ENCODE measurements at regions not wholly inside any gene's neighbourhood (a gene's known extent, or its start where the extent isn't known, plus 50 kb on each side); places are given as distances from the start of the nearest gene placed in this dataset.

DNA sequence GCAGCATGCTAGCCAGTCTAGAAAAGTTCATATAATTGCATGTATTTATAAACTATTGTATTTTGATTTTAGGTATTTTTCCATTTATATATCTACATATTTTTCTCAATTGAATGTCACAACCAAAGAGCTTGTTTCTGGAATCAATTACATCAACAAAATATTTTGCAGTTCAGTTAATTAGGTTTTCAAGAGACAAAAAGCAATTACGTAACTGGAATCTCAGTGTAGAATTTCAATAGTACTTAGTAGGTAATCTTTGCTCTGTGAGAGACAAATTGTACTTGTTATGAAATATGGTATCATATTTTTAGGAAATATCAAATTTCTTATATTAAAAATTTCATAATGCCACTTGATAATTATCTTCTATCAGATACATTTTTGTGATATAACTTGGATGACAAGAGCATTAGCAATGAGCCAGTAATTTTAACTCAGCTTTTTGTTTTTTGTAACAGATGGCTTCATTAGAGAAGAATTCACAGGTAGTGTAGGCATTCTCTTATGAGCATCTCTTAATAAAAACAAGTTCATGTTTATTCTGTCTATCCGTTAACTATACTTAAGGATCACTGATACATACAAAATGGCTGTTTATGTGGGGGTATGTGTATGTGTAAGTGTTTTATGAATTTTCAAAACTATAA, 774.7 kb downstream of the C12orf50 start:
- no peak overlapping the region for H3K4me3 Mint-ChIP-seq
- no peaks in the 10 kb centered on the region for H3K27me3 Mint-ChIP-seq
- H3K9me3 ChIP-seq (ENCODE audit: control insufficient read depth in 2 of 2, low read length in 2 of 2) = peaks cover 0 to 5% of the 10 kb centered on the region in 2 experiments
- no peak overlapping the region for H3K27ac Mint-ChIP-seq
- H3K36me3 Mint-ChIP-seq = no peaks in the 10 kb centered on the region
- no peaks in the 10 kb centered on the region for H3K4me1 Mint-ChIP-seq
- no peak overlapping the region for H3K27ac ChIP-seq (ENCODE audit: insufficient read depth, low read length, poor library complexity, severe bottlenecking)
- no peaks in the 10 kb centered on the region for H3K27me3 ChIP-seq (ENCODE audit: control insufficient read depth, insufficient read depth, low read length)
- no peaks in the 10 kb centered on the region for H3K36me3 ChIP-seq (ENCODE audit: control insufficient read depth, insufficient read depth, low read length)
- DNase-seq (no peak), ATAC-seq (ENCODE audit: low read depth in 2 of 2) (no peak)
- H3K4me3 ChIP-seq (ENCODE audit: low read depth, low read length) = no peak overlapping the region
- peaks cover 0 to 27% (median 3%) of the 10 kb centered on the region in 7 donors for H3K9me3 Mint-ChIP-seq
- no peaks in the 10 kb centered on the region for H3K4me1 ChIP-seq (ENCODE audit: control insufficient read depth, insufficient read depth, low read length, poor library complexity, severe bottlenecking)

GRCh38 chr12:87253157-87253556, 776.0 kb downstream of the C12orf50 start:
- H3K4me3 Mint-ChIP-seq = no peak overlapping the region
- H3K4me3 ChIP-seq (ENCODE audit: low read depth, low read length) = no peak overlapping the region
- H3K27me3 Mint-ChIP-seq = no peaks in the 10 kb centered on the region
- H3K4me1 ChIP-seq (ENCODE audit: control insufficient read depth, insufficient read depth, low read length, poor library complexity, severe bottlenecking) = no peaks in the 10 kb centered on the region
- ATAC-seq (ENCODE audit: low read depth in 2 of 2) = no peak
- H3K27ac ChIP-seq (ENCODE audit: insufficient read depth, low read length, poor library complexity, severe bottlenecking) = no peak overlapping the region
- H3K9me3 Mint-ChIP-seq = peaks cover 0 to 26% (median 3%) of the 10 kb centered on the region in 7 donors
- no peaks in the 10 kb centered on the region for H3K27me3 ChIP-seq (ENCODE audit: control insufficient read depth, insufficient read depth, low read length)
- H3K9me3 ChIP-seq (ENCODE audit: control insufficient read depth in 2 of 2, low read length in 2 of 2) = peaks cover 0 to 5% of the 10 kb centered on the region in 2 experiments
- H3K27ac Mint-ChIP-seq = no peak overlapping the region
- DNase-seq = no peak
- H3K36me3 ChIP-seq (ENCODE audit: control insufficient read depth, insufficient read depth, low read length) = no peaks in the 10 kb centered on the region
- no peaks in the 10 kb centered on the region for H3K36me3 Mint-ChIP-seq
- no peaks in the 10 kb centered on the region for H3K4me1 Mint-ChIP-seq

DNA sequence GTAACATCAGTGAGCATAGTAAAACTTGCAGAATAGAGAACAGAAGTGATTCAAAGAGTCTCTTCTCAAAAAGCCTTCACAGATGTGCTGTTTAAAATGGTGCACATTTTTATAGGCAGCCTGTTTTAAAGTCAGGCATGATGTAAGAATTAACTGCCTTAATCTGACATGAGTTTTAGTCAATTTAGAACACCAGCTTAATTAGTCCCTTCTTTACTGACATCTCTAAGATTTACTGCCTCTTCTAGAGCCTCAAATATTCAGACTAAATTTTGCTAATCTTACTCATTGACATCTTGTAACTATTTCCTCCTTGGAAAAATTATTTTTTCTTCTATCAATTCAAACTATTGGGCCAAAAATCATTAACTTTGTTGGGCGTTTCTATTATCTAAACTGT, 782.5 kb downstream of the C12orf50 start:
- H3K27me3 Mint-ChIP-seq = no peaks in the 10 kb centered on the region

GRCh38 chr12:87238466-87238865, 790.7 kb downstream of the C12orf50 start:
- Mint-ChIP-seq H3K27ac (no peak overlapping the region), H3K9me3 (peaks cover 0 to 28% (median 8%) of the 10 kb centered on the region in 7 donors), H3K27me3 (no peaks in the 10 kb centered on the region), H3K36me3 (no peaks in the 10 kb centered on the region), H3K4me1 (no peaks in the 10 kb centered on the region), H3K4me3 (no peak overlapping the region)
- no peaks in the 10 kb centered on the region for H3K36me3 ChIP-seq (ENCODE audit: control insufficient read depth, insufficient read depth, low read length)
- no peak overlapping the region for H3K4me3 ChIP-seq (ENCODE audit: low read depth, low read length)
- H3K27me3 ChIP-seq (ENCODE audit: control insufficient read depth, insufficient read depth, low read length) = no peaks in the 10 kb centered on the region
- no peaks in the 10 kb centered on the region for H3K4me1 ChIP-seq (ENCODE audit: control insufficient read depth, insufficient read depth, low read length, poor library complexity, severe bottlenecking)
- peaks cover 0 to 6% of the 10 kb centered on the region in 2 experiments for H3K9me3 ChIP-seq (ENCODE audit: control insufficient read depth in 2 of 2, low read length in 2 of 2)
- DNase-seq (no peak), ATAC-seq (ENCODE audit: low read depth in 2 of 2) (no peak)
- no peak overlapping the region for H3K27ac ChIP-seq (ENCODE audit: insufficient read depth, low read length, poor library complexity, severe bottlenecking)

More for the DNA sequence above, 782.5 kb downstream of the C12orf50 start:
- Mint-ChIP-seq H3K4me3 (no peak overlapping the region), H3K36me3 (no peaks in the 10 kb centered on the region), H3K27ac (no peak overlapping the region), H3K9me3 (peaks cover 0 to 21% (median 4%) of the 10 kb centered on the region in 7 donors), H3K4me1 (no peaks in the 10 kb centered on the region)
- no peaks in the 10 kb centered on the region for H3K27me3 ChIP-seq (ENCODE audit: control insufficient read depth, insufficient read depth, low read length)
- no peak for ATAC-seq (ENCODE audit: low read depth in 2 of 2)
- H3K27ac ChIP-seq (ENCODE audit: insufficient read depth, low read length, poor library complexity, severe bottlenecking) = no peak overlapping the region
- no peak overlapping the region for H3K4me3 ChIP-seq (ENCODE audit: low read depth, low read length)
- no peaks in the 10 kb centered on the region for H3K9me3 ChIP-seq (ENCODE audit: control insufficient read depth in 2 of 2, low read length in 2 of 2)
- H3K36me3 ChIP-seq (ENCODE audit: control insufficient read depth, insufficient read depth, low read length) = no peaks in the 10 kb centered on the region
- H3K4me1 ChIP-seq (ENCODE audit: control insufficient read depth, insufficient read depth, low read length, poor library complexity, severe bottlenecking) = no peaks in the 10 kb centered on the region
- no peak for DNase-seq

DNA sequence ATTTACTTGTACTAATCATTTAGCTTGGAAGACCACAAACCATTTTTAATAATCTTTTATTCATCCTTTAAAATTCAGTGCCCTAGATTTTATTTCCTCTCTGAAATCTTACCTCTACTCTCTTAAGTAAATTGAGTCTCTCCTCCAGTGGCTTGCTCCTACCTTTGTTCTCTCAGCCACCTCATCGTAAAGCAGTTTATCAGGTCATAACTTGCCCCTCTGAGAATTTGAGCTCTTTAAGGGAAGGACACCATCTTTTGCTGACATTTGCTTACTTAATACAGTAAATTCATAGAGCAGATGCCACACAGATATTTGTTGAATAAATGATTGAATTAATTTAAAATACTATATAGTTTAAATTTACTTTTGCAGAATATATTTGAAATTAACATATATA, 794.3 kb downstream of the C12orf50 start:
- peaks cover 0 to 6% of the 10 kb centered on the region in 2 experiments for H3K9me3 ChIP-seq (ENCODE audit: control insufficient read depth in 2 of 2, low read length in 2 of 2)
- ATAC-seq (ENCODE audit: low read depth in 2 of 2) = no peak

DNA sequence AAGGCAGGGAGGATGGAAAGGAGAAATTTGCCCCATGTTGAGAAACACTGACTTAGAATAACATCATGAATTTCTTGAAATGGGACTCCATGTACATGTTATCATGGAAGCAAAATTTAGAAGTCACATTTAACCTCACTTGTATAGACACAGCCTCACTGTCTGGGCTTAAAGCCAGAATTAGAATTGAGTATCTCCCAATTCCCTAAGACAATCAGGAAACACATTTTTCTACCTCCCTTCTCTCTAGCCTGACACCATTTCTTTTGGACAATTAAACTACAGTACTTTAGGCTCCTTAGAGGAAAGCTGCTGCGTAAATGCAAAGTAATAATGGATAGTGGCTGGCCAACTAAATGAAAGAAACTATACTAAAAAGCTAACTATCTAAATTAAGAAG, 795.5 kb downstream of the C12orf50 start:
- H3K4me1 Mint-ChIP-seq = no peaks in the 10 kb centered on the region
- ATAC-seq (ENCODE audit: low read depth in 2 of 2) = no peak
- H3K4me3 Mint-ChIP-seq = no peak overlapping the region
- no peak for DNase-seq
- H3K9me3 Mint-ChIP-seq = peaks cover 0 to 15% (median 7%) of the 10 kb centered on the region in 7 donors
- no peaks in the 10 kb centered on the region for H3K36me3 ChIP-seq (ENCODE audit: control insufficient read depth, insufficient read depth, low read length)
- no peaks in the 10 kb centered on the region for H3K36me3 Mint-ChIP-seq
- H3K4me3 ChIP-seq (ENCODE audit: low read depth, low read length) = no peak overlapping the region
- H3K27me3 Mint-ChIP-seq = no peaks in the 10 kb centered on the region
- H3K27ac Mint-ChIP-seq = no peak overlapping the region
- H3K27me3 ChIP-seq (ENCODE audit: control insufficient read depth, insufficient read depth, low read length) = no peaks in the 10 kb centered on the region
- H3K27ac ChIP-seq (ENCODE audit: insufficient read depth, low read length, poor library complexity, severe bottlenecking) = no peak overlapping the region
- no peaks in the 10 kb centered on the region for H3K4me1 ChIP-seq (ENCODE audit: control insufficient read depth, insufficient read depth, low read length, poor library complexity, severe bottlenecking)
- peaks cover 0 to 6% of the 10 kb centered on the region in 2 experiments for H3K9me3 ChIP-seq (ENCODE audit: control insufficient read depth in 2 of 2, low read length in 2 of 2)

More for the DNA sequence above, 794.3 kb downstream of the C12orf50 start:
- H3K4me1 ChIP-seq (ENCODE audit: control insufficient read depth, insufficient read depth, low read length, poor library complexity, severe bottlenecking) = no peaks in the 10 kb centered on the region
- Mint-ChIP-seq H3K36me3 (no peaks in the 10 kb centered on the region), H3K4me3 (no peak overlapping the region), H3K4me1 (no peaks in the 10 kb centered on the region), H3K27ac (no peak overlapping the region), H3K27me3 (no peaks in the 10 kb centered on the region), H3K9me3 (peaks cover 0 to 20% (median 6%) of the 10 kb centered on the region in 7 donors)
- no peaks in the 10 kb centered on the region for H3K27me3 ChIP-seq (ENCODE audit: control insufficient read depth, insufficient read depth, low read length)
- no peak overlapping the region for H3K4me3 ChIP-seq (ENCODE audit: low read depth, low read length)
- H3K27ac ChIP-seq (ENCODE audit: insufficient read depth, low read length, poor library complexity, severe bottlenecking) = no peak overlapping the region
- H3K36me3 ChIP-seq (ENCODE audit: control insufficient read depth, insufficient read depth, low read length) = no peaks in the 10 kb centered on the region
- DNase-seq = no peak

DNA sequence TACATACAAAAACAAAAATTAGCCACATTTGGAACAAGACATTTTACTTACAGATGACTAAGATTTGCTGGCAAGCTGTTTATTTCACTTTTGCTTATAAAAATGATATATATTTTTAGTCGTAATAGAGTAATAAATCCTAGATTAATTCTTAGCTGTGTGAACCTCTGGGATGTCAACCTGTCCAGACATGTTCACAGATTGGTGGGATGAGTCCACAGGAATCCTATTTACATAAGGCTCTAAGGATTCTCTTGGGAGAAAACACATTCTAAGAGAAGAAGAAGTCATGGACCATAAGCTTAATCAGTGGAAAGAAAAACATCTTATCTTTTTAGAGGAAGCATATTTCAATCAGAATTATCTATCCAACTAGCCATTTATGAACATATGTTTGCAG, 797.4 kb downstream of the C12orf50 start:
- Histone ChIP-seq H3K9me3 (ENCODE audit: control insufficient read depth in 2 of 2, low read length in 2 of 2) (peaks cover 0 to under 1% of the 10 kb centered on the region in 2 experiments), H3K27me3 (ENCODE audit: control insufficient read depth, insufficient read depth, low read length) (no peaks in the 10 kb centered on the region), H3K27ac (ENCODE audit: insufficient read depth, low read length, poor library complexity, severe bottlenecking) (no peak overlapping the region), H3K36me3 (ENCODE audit: control insufficient read depth, insufficient read depth, low read length) (no peaks in the 10 kb centered on the region), H3K4me1 (ENCODE audit: control insufficient read depth, insufficient read depth, low read length, poor library complexity, severe bottlenecking) (no peaks in the 10 kb centered on the region), H3K4me3 (ENCODE audit: low read depth, low read length) (no peak overlapping the region)
- Mint-ChIP-seq H3K36me3 (no peaks in the 10 kb centered on the region), H3K9me3 (peaks cover 0 to 12% (median 4%) of the 10 kb centered on the region in 7 donors), H3K4me1 (no peaks in the 10 kb centered on the region), H3K27me3 (no peaks in the 10 kb centered on the region), H3K27ac (no peak overlapping the region), H3K4me3 (no peak overlapping the region)
- ATAC-seq (ENCODE audit: low read depth in 2 of 2) (no peak), DNase-seq (no peak)

DNA sequence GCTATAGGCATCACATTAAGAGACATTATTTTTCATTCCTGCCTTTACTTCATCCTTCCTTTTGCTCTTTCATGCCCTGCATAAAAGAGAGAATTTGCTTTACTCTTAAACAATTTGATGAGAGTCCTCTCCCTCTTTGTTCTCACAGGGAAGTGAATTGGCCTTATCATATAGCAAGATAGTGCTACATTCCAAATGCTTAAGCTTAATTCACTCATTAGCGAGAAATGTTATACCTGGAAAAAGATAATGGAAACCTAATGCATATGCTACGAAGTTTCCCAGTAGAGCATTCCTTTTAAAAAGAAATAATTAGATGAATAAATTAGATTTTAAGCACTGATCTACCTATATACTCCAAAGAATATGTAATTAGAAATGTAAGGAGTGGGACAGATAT, 798.8 kb downstream of the C12orf50 start:
- Histone ChIP-seq H3K4me3 (ENCODE audit: low read depth, low read length) (no peak overlapping the region), H3K27ac (ENCODE audit: insufficient read depth, low read length, poor library complexity, severe bottlenecking) (no peak overlapping the region), H3K27me3 (ENCODE audit: control insufficient read depth, insufficient read depth, low read length) (no peaks in the 10 kb centered on the region), H3K36me3 (ENCODE audit: control insufficient read depth, insufficient read depth, low read length) (no peaks in the 10 kb centered on the region), H3K4me1 (ENCODE audit: control insufficient read depth, insufficient read depth, low read length, poor library complexity, severe bottlenecking) (no peaks in the 10 kb centered on the region), H3K9me3 (ENCODE audit: control insufficient read depth in 2 of 2, low read length in 2 of 2) (peaks cover 0 to 2% of the 10 kb centered on the region in 2 experiments)
- no peak for ATAC-seq (ENCODE audit: low read depth in 2 of 2)
- no peaks in the 10 kb centered on the region for H3K36me3 Mint-ChIP-seq
- no peaks in the 10 kb centered on the region for H3K27me3 Mint-ChIP-seq
- peak overlapping the region in 1 of 3 donors; percentile 76 for H3K27ac Mint-ChIP-seq
- no peaks in the 10 kb centered on the region for H3K4me1 Mint-ChIP-seq
- peaks cover 0 to 7% (median 3%) of the 10 kb centered on the region in 7 donors for H3K9me3 Mint-ChIP-seq
- DNase-seq = no peak
- H3K4me3 Mint-ChIP-seq = no peak overlapping the region
